HL-60 (cell line): ENCODE measurements at regions not wholly inside any gene's neighbourhood (a gene's known extent, or its start where the extent isn't known, plus 50 kb on each side); places are given as distances from the start of the nearest gene placed in this dataset.

Experiments
- CTCF ChIP-seq: IDR thresholded peaks from one replicate; pipeline ENCODE4 v1.5.1; 2011; ENCODE audit warnings: low read length, control low read depth, inconsistent platforms; ENCODE audit not compliant: insufficient read depth
- GABPA ChIP-seq: IDR thresholded peaks from 2 replicates; pipeline ENCODE4 v1.6.1; 2012; ENCODE audit warnings: low read depth
- REST ChIP-seq: IDR thresholded peaks from 2 replicates; pipeline ENCODE4 v1.6.1; 2012; ENCODE audit warnings: low read depth; ENCODE audit not compliant: insufficient replicate concordance

- no peak for TF ChIP-seq CTCF
- TF ChIP-seq GABPA: no peak
- TF ChIP-seq REST: no peak
These were observed 857.6 kb downstream of the FSCB start for GRCh38 chr14:43649508-43649907.
